PC-3 (cell line): ENCODE measurements at regions not wholly inside any gene's neighbourhood (a gene's known extent, or its start where the extent isn't known, plus 50 kb on each side); places are given as distances from the start of the nearest gene placed in this dataset.

Source experiments
- EZH2 ChIP-seq: fragments of 300-600 bp; sonication (generic); IDR thresholded peaks from one replicate; pipeline ENCODE4 v1.6.1; 2017; ENCODE audit warnings: antibody characterized with exemption, mild to moderate bottlenecking, low read length; ENCODE audit not compliant: unreplicated experiment
- TF ChIP-seq, protein P1 (sequence below): fragments of 300-600 bp; sonication (generic); conservative IDR thresholded peaks from 2 replicates; pipeline ENCODE4 v1.5.1; 2017; ENCODE audit warnings: antibody characterized with exemption, low read depth, mild to moderate bottlenecking, low read length

GRCh38 chr5:171681677-171682076 lies 103.9 kb upstream of the SMIM23 start:
- TF ChIP-seq, protein P1, sequence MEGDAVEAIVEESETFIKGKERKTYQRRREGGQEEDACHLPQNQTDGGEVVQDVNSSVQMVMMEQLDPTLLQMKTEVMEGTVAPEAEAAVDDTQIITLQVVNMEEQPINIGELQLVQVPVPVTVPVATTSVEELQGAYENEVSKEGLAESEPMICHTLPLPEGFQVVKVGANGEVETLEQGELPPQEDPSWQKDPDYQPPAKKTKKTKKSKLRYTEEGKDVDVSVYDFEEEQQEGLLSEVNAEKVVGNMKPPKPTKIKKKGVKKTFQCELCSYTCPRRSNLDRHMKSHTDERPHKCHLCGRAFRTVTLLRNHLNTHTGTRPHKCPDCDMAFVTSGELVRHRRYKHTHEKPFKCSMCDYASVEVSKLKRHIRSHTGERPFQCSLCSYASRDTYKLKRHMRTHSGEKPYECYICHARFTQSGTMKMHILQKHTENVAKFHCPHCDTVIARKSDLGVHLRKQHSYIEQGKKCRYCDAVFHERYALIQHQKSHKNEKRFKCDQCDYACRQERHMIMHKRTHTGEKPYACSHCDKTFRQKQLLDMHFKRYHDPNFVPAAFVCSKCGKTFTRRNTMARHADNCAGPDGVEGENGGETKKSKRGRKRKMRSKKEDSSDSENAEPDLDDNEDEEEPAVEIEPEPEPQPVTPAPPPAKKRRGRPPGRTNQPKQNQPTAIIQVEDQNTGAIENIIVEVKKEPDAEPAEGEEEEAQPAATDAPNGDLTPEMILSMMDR, result no peak
- TF ChIP-seq EZH2, result no peak
